HepG2 (cell line): ENCODE measurements at regions not wholly inside any gene's neighbourhood (a gene's known extent, or its start where the extent isn't known, plus 50 kb on each side); places are given as distances from the start of the nearest gene placed in this dataset.

Experiments
- ATAC-seq: fragments of 200-7000 bp; cut with Tn5 transposase; 3 replicates; pipeline ENCODE4 v1.9.1; 2020; ENCODE audit warnings: mild to moderate bottlenecking, moderate library complexity
- BruUV-seq: library from RNA; stranded (reverse); fragments of 400-500 nt; replicated peaks from 2 replicates; lab custom pipeline; 2021; lab: Mats Ljungman, UMichigan
- CTCF ChIA-PET: fragments of 300-600 bp; formaldehyde crosslinking; extraction: SDS; loops from one replicate; lab custom pipeline; 2021; ENCODE audit warnings: low total read pairs, inconsistent platforms, low intra/inter-chr PET ratio; lab: Yijun Ruan, JAX
- POLR2A ChIA-PET: fragments of 350-600 bp; sonication (Branson Sonifier 250); formaldehyde crosslinking; loops from one replicate; lab custom pipeline; 2020; ENCODE audit warnings: antibody characterized with exemption, inconsistent platforms; lab: Yijun Ruan, JAX
- DNase-seq: peaks from one replicate; pipeline ENCODE4 v3.0.0-alpha.2; 2015; ENCODE audit warnings: low spot score
- FAIRE-seq: peaks from 3 replicates; lab custom pipeline; 2011; peaks lifted over from hg19 to GRCh38; lab: Jason Lieb, UNC
- H2AFZ ChIP-seq: one replicate; pipeline ENCODE4 v1.6.1; 2011; ENCODE audit warnings: low read length, inconsistent platforms
- H3K27ac ChIP-seq: fragments of 300-600 bp; 3 replicates; pipeline ENCODE4 v1.8.0; 2011; ENCODE audit warnings: mixed run types, mild to moderate bottlenecking, mixed read lengths, low read length, inconsistent platforms; ENCODE audit not compliant: insufficient read depth; ENCODE audit errors: extremely low read length
- H3K27me3 ChIP-seq, 2 experiments: fragments of 200-600 bp in 1 of 2; 2 replicates in 1 of 2; 3 replicates in 1 of 2; pipeline versions ENCODE4 v1.6.0 to v1.8.0; 2011; ENCODE audit warnings: low read length in 2 of 2, mild to moderate bottlenecking in 2 of 2, moderate library complexity in 2 of 2, inconsistent platforms in 1 of 2; ENCODE audit not compliant: insufficient read depth in 2 of 2, control insufficient read depth in 1 of 2
- H3K36me3 ChIP-seq, 2 experiments: fragments of 200-600 bp in 1 of 2; replicated peaks in 1 of 2; 2 replicates in 1 of 2; 3 replicates in 1 of 2; pipeline versions ENCODE4 v1.5.1 to v1.8.0; 2011; ENCODE audit warnings: low read length in 2 of 2, inconsistent platforms in 1 of 2; ENCODE audit not compliant: insufficient read depth in 2 of 2, control insufficient read depth in 1 of 2
- H3K4me1 ChIP-seq: 2 replicates; pipeline ENCODE4 v1.5.1; 2012; ENCODE audit warnings: low read length, inconsistent platforms; ENCODE audit not compliant: insufficient read depth
- H3K4me2 ChIP-seq: 2 replicates; pipeline ENCODE4 v1.6.0; 2011; ENCODE audit warnings: low read depth, low read length, inconsistent platforms
- H3K4me3 ChIP-seq, 3 experiments: fragments of 200-600 bp in 1 of 3; sonication (generic), shearing (Covaris generic) in 1 of 3; replicated peaks in 1 of 3; 2 replicates each; pipeline ENCODE4 v1.5.1; 2011 to 2016; ENCODE audit warnings: low read length in 3 of 3, inconsistent platforms in 2 of 3, low read depth in 2 of 3, mild to moderate bottlenecking in 2 of 3, control low read depth in 1 of 3, mixed read lengths in 1 of 3; ENCODE audit not compliant: insufficient read depth in 1 of 3
- H3K79me2 ChIP-seq: one replicate; pipeline ENCODE4 v1.6.1; 2011; ENCODE audit warnings: low read length, inconsistent platforms; ENCODE audit not compliant: insufficient read depth
- H3K9ac ChIP-seq: 2 replicates; pipeline ENCODE4 v1.6.0; 2011; ENCODE audit warnings: mild to moderate bottlenecking, low read depth, low read length, inconsistent platforms; ENCODE audit not compliant: insufficient read depth
- H3K9me3 ChIP-seq: 2 replicates; pipeline ENCODE4 v1.5.1; 2012; ENCODE audit warnings: mild to moderate bottlenecking, low read length
- H4K20me1 ChIP-seq: 2 replicates; pipeline ENCODE4 v1.6.0; 2011; ENCODE audit warnings: inconsistent platforms, mild to moderate bottlenecking, low read length, moderate library complexity; ENCODE audit not compliant: insufficient read depth
- ARNTL ChIP-seq: sonication (generic); formaldehyde crosslinking; IDR thresholded peaks from 2 replicates; pipeline ENCODE4 v1.4.0; 2020; ENCODE audit warnings: mild to moderate bottlenecking, missing genetic modification reagents
- KIAA2018 ChIP-seq: sonication (generic); formaldehyde crosslinking; IDR thresholded peaks from 2 replicates; pipeline ENCODE4 v1.5.0; 2020; ENCODE audit warnings: mild to moderate bottlenecking, missing genetic modification reagents, borderline replicate concordance
- PAF1 ChIP-seq: IDR thresholded peaks from 2 replicates; pipeline ENCODE4 v1.6.1; 2016; ENCODE audit warnings: missing genetic modification reagents, missing compliant biosample characterization
- PRDM10 ChIP-seq: sonication (generic); formaldehyde crosslinking; IDR thresholded peaks from 2 replicates; pipeline ENCODE4 v1.4.0; 2020; ENCODE audit warnings: low read depth, missing genetic modification reagents
- ZNF234 ChIP-seq: sonication (generic); formaldehyde crosslinking; conservative IDR thresholded peaks from 2 replicates; pipeline ENCODE4 v1.5.1; 2020; ENCODE audit warnings: mild to moderate bottlenecking, missing genetic modification reagents
- ZNF362 ChIP-seq: sonication (generic); formaldehyde crosslinking; IDR thresholded peaks from 2 replicates; pipeline ENCODE4 v1.4.0; 2020; ENCODE audit warnings: missing genetic modification reagents, mild to moderate bottlenecking, borderline replicate concordance
- ZNF543 ChIP-seq: sonication (generic); formaldehyde crosslinking; IDR thresholded peaks from 2 replicates; pipeline ENCODE4 v1.4.0; 2020; ENCODE audit warnings: mild to moderate bottlenecking, missing genetic modification reagents
- ZNF776 ChIP-seq: sonication (generic); formaldehyde crosslinking; IDR thresholded peaks from 2 replicates; pipeline ENCODE4 v1.4.0; 2020; ENCODE audit warnings: mild to moderate bottlenecking, missing genetic modification reagents
- WGBS: methylation state at CpG from one replicate; pipeline ENCODE4 v1.1.6; 2017; ENCODE audit warnings: low lambda C conversion rate; 5-methylcytosine and 5-hydroxymethylcytosine counted together
- in situ Hi-C: cut with HindIII; loops from 2 replicates; pipeline ENCODE4 v1.10.0; 2017; ENCODE audit warnings: low pct_unique_long_range_greater_than_20kb; ENCODE audit not compliant: extremely low pct_ligation_motif_present
- intact Hi-C: fragments of 100-400 bp; cut with micrococcal nuclease; formaldehyde crosslinking; loops from one replicate; pipeline ENCODE4 v1.10.0; 2022; ENCODE audit not compliant: unreplicated experiment
- TF ChIP-seq, protein P1 (sequence below): fragments of 450-650 bp; IDR thresholded peaks from 2 replicates; pipeline ENCODE4 v1.6.1; 2017; ENCODE audit warnings: mild to moderate bottlenecking

DNA sequence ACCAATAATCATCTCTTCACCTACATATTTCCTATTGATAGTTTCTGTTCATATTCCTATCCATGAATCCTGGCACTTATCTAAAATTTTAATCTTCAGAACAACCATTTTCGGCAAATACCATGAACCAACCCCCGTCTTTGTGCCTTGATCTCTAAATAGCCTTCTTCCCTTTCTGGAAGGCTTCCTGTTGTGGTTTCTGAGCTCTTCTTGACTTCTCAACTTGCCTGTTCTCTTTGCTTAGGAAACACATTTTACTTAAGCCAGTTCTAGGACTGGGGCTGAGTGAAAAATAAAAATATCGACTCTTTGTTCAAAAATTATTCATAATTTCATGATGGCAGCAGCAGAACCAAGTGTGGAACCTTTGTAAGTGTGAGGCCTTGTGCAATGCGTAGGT is 882.4 kb downstream of the C4orf33 start:
- no peak overlapping the region for H3K4me2 ChIP-seq
- H2AFZ ChIP-seq: no peak overlapping the region
- H4K20me1 ChIP-seq: no peaks in the 10 kb centered on the region
- intact Hi-C loops: no loop called here
- no peaks in the 10 kb centered on the region for H3K79me2 ChIP-seq
- H3K4me3 ChIP-seq: no peak overlapping the region
- in situ Hi-C loops: no loop called here
- FAIRE-seq (no peak), DNase-seq (no peak), ATAC-seq (no peak)
- no TSS peak for BruUV-seq
- no peaks in the 10 kb centered on the region for H3K9me3 ChIP-seq
- WGBS: 11% methylated on average over 4 of the region's 4 CpGs
- H3K9ac ChIP-seq: no peak overlapping the region
- H3K27ac ChIP-seq: no peak overlapping the region
- ChIA-PET POLR2A (no interaction called here), CTCF (no interaction called here)
- no peaks in the 10 kb centered on the region; a peak in 1 of 5 replicates for H3K27me3 ChIP-seq
- H3K36me3 ChIP-seq: no peaks in the 10 kb centered on the region
- H3K4me1 ChIP-seq: no peaks in the 10 kb centered on the region
- no peak for TF ChIP-seq ZNF234 (CRISPR knock-in tag)
- no peak for TF ChIP-seq ZNF776 (CRISPR knock-in tag)
- TF ChIP-seq KIAA2018: no peak
- no peak for TF ChIP-seq ZNF362 (CRISPR knock-in tag)
- TF ChIP-seq, protein P1, sequence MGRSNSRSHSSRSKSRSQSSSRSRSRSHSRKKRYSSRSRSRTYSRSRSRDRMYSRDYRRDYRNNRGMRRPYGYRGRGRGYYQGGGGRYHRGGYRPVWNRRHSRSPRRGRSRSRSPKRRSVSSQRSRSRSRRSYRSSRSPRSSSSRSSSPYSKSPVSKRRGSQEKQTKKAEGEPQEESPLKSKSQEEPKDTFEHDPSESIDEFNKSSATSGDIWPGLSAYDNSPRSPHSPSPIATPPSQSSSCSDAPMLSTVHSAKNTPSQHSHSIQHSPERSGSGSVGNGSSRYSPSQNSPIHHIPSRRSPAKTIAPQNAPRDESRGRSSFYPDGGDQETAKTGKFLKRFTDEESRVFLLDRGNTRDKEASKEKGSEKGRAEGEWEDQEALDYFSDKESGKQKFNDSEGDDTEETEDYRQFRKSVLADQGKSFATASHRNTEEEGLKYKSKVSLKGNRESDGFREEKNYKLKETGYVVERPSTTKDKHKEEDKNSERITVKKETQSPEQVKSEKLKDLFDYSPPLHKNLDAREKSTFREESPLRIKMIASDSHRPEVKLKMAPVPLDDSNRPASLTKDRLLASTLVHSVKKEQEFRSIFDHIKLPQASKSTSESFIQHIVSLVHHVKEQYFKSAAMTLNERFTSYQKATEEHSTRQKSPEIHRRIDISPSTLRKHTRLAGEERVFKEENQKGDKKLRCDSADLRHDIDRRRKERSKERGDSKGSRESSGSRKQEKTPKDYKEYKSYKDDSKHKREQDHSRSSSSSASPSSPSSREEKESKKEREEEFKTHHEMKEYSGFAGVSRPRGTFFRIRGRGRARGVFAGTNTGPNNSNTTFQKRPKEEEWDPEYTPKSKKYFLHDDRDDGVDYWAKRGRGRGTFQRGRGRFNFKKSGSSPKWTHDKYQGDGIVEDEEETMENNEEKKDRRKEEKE: no peak
- no peak for TF ChIP-seq PAF1 (CRISPR knock-in tag)
- no peak for TF ChIP-seq ARNTL (CRISPR knock-in tag)
- TF ChIP-seq PRDM10 (CRISPR knock-in tag): no peak
- no peak for TF ChIP-seq ZNF543 (CRISPR knock-in tag)
